HG03095 (cell line): ENCODE measurements at regions not wholly inside any gene's neighbourhood (a gene's known extent, or its start where the extent isn't known, plus 50 kb on each side); places are given as distances from the start of the nearest gene placed in this dataset.

Source experiments
- ATAC-seq: cut with Tn5 transposase; IDR thresholded peaks from one replicate; pipeline ENCODE4 v1.9.1; 2021; ENCODE audit warnings: moderate library complexity; ENCODE audit not compliant: unreplicated experiment

- no peak for ATAC-seq
These were observed 113.5 kb upstream of the TMEM18 start for GRCh38 chr2:790634-791245.

- ATAC-seq = no peak
These were observed 112.9 kb upstream of the TMEM18 start for GRCh38 chr2:790081-790480.

- no peak for ATAC-seq
These were observed 112.3 kb upstream of the TMEM18 start for GRCh38 chr2:789529-789928.

- ATAC-seq = no peak
These were observed 111.2 kb upstream of the TMEM18 start for GRCh38 chr2:788227-789032.

- no peak for ATAC-seq
These were observed 107.5 kb upstream of the TMEM18 start for GRCh38 chr2:784753-785152.

- ATAC-seq = no peak
These were observed 103.4 kb upstream of the TMEM18 start for GRCh38 chr2:780581-780980.

- no peak for ATAC-seq
These were observed 102.8 kb upstream of the TMEM18 start for GRCh38 chr2:780002-780401.

- no peak for ATAC-seq
These were observed 101.6 kb upstream of the TMEM18 start for GRCh38 chr2:778731-779350.

GRCh38 chr2:777546-777945 lies 100.3 kb upstream of the TMEM18 start:
- no peak for ATAC-seq

GRCh38 chr2:777051-777450 lies 99.8 kb upstream of the TMEM18 start:
- ATAC-seq = no peak

GRCh38 chr2:776487-776886 lies 99.3 kb upstream of the TMEM18 start:
- no peak for ATAC-seq

- ATAC-seq = no peak
These were observed 98.8 kb upstream of the TMEM18 start for GRCh38 chr2:776038-776437.

GRCh38 chr2:774436-774835 lies 97.2 kb upstream of the TMEM18 start:
- ATAC-seq = no peak

- no peak for ATAC-seq
These were observed 96.3 kb upstream of the TMEM18 start for GRCh38 chr2:773256-774160.

GRCh38 chr2:771538-771937 lies 94.3 kb upstream of the TMEM18 start:
- ATAC-seq = no peak

GRCh38 chr2:770776-771175 lies 93.6 kb upstream of the TMEM18 start:
- ATAC-seq = no peak

- ATAC-seq = no peak
These were observed 92.6 kb upstream of the TMEM18 start for GRCh38 chr2:769771-770170.

- no peak for ATAC-seq
These were observed 91.2 kb upstream of the TMEM18 start for GRCh38 chr2:768451-768850.

GRCh38 chr2:767944-768343 lies 90.7 kb upstream of the TMEM18 start:
- ATAC-seq = no peak

- no peak for ATAC-seq
These were observed 90.2 kb upstream of the TMEM18 start for GRCh38 chr2:767440-767839.

GRCh38 chr2:766255-766654 lies 89.0 kb upstream of the TMEM18 start:
- no peak for ATAC-seq
